Vagina (tissue), 2 donors: ENCODE measurements at regions not wholly inside any gene's neighbourhood (a gene's known extent, or its start where the extent isn't known, plus 50 kb on each side); places are given as distances from the start of the nearest gene placed in this dataset.

ENCODE experiments used
- DNase-seq, 2 donors: peaks; one replicate each; pipeline ENCODE4 v3.0.0-alpha.2; 2017; ENCODE audit errors: extremely low spot score in 2 of 2
- H3K27ac ChIP-seq: fragments of 200-600 bp; sonication (generic); one replicate; pipeline ENCODE4 v1.5.1; 2019
- H3K27me3 ChIP-seq: fragments of 200-600 bp; sonication (generic); one replicate; pipeline ENCODE4 v1.5.1; 2019
- H3K36me3 ChIP-seq, 2 donors: fragments of 200-600 bp; sonication (generic); one replicate each; pipeline ENCODE4 v1.5.1; 2017 to 2019
- H3K4me1 ChIP-seq: fragments of 200-600 bp; sonication (generic); one replicate; pipeline ENCODE4 v1.5.1; 2019
- H3K4me3 ChIP-seq, 2 donors: fragments of 200-600 bp; sonication (generic); 1 replicate in 1 of 2; 2 replicates in 1 of 2; pipeline ENCODE4 v1.5.1; 2016 to 2019
- H3K9me3 ChIP-seq: fragments of 200-600 bp; sonication (generic); one replicate; pipeline ENCODE4 v1.5.1; 2019
- POLR2A ChIP-seq, 2 donors: fragments of 450-650 bp; IDR thresholded peaks; one replicate each; pipeline ENCODE4 v1.6.1; 2017; ENCODE audit warnings: antibody characterized with exemption in 2 of 2, mild to moderate bottlenecking in 2 of 2, moderate library complexity in 2 of 2
- POLR2AphosphoS5 ChIP-seq, 2 donors: sonication (generic); formaldehyde crosslinking; IDR thresholded peaks; one replicate each; pipeline ENCODE4 v1.9.0; 2017; ENCODE audit warnings: antibody characterized with exemption in 2 of 2, mild to moderate bottlenecking in 2 of 2, low read depth in 1 of 2; ENCODE audit not compliant: insufficient read depth in 1 of 2
- intact Hi-C: fragments of 100-400 bp; cut with DNase I; formaldehyde crosslinking; loops from one replicate; pipeline ENCODE4 v1.15.1; 2023
- TF ChIP-seq, protein P1 (sequence below), 3 experiments: fragments of 450-650 bp in 2 of 3; fragments of 200-600 bp in 1 of 3; sonication (generic) in 1 of 3; IDR thresholded peaks; one replicate each; pipeline ENCODE4 v1.5.1; 2017 to 2019; ENCODE audit warnings: antibody characterized with exemption in 3 of 3, mild to moderate bottlenecking in 2 of 3, moderate library complexity in 2 of 3

- Histone ChIP-seq H3K27me3 (no peaks in the 10 kb centered on the region), H3K27ac (peak overlapping the region; percentile 71), H3K9me3 (no peaks in the 10 kb centered on the region), H3K36me3 (no peaks in the 10 kb centered on the region), H3K4me3 (no peak overlapping the region), H3K4me1 (peaks cover 11% of the 10 kb centered on the region)
- intact Hi-C loops: loop anchor here (5.0 kb wide), 1 partner anchor 738 kb away; no protein-coding TSS in a partner anchor
- DNase-seq: no peak
- no peak for TF ChIP-seq POLR2AphosphoS5 (IDR thresholded peaks at IDR 0.05; ENCODE audit: insufficient read depth in 1 of 2, low read depth in 1 of 2)
- TF ChIP-seq, protein P1, sequence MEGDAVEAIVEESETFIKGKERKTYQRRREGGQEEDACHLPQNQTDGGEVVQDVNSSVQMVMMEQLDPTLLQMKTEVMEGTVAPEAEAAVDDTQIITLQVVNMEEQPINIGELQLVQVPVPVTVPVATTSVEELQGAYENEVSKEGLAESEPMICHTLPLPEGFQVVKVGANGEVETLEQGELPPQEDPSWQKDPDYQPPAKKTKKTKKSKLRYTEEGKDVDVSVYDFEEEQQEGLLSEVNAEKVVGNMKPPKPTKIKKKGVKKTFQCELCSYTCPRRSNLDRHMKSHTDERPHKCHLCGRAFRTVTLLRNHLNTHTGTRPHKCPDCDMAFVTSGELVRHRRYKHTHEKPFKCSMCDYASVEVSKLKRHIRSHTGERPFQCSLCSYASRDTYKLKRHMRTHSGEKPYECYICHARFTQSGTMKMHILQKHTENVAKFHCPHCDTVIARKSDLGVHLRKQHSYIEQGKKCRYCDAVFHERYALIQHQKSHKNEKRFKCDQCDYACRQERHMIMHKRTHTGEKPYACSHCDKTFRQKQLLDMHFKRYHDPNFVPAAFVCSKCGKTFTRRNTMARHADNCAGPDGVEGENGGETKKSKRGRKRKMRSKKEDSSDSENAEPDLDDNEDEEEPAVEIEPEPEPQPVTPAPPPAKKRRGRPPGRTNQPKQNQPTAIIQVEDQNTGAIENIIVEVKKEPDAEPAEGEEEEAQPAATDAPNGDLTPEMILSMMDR (IDR thresholded peaks at IDR 0.05): no peak
- TF ChIP-seq POLR2A (IDR thresholded peaks at IDR 0.05): no peak
Observed at GRCh38 chr10:31659665-31660064, 269.0 kb downstream of the ARHGAP12 start.

- no peak for DNase-seq
- peaks cover 11% of the 10 kb centered on the region for H3K4me1 ChIP-seq
- no peak overlapping the region for H3K4me3 ChIP-seq
- H3K9me3 ChIP-seq: no peaks in the 10 kb centered on the region
- TF ChIP-seq, protein P1 (IDR thresholded peaks at IDR 0.05): no peak
- TF ChIP-seq POLR2AphosphoS5 (IDR thresholded peaks at IDR 0.05; ENCODE audit: insufficient read depth in 1 of 2, low read depth in 1 of 2): peak in 1 of 2 donors; percentile 13
- no peaks in the 10 kb centered on the region for H3K27me3 ChIP-seq
- no peaks in the 10 kb centered on the region for H3K36me3 ChIP-seq
- intact Hi-C loops: no loop called here
- H3K27ac ChIP-seq: peak overlapping the region; percentile 70
Observed at GRCh38 chr10:31657434-31657872, 271.2 kb downstream of the ARHGAP12 start.

GRCh38 chr10:31656851-31657433, 271.7 kb downstream of the ARHGAP12 start:
- TF ChIP-seq, protein P1 (IDR thresholded peaks at IDR 0.05): no peak
- TF ChIP-seq POLR2A (IDR thresholded peaks at IDR 0.05): no peak
- no peak for TF ChIP-seq POLR2AphosphoS5 (IDR thresholded peaks at IDR 0.05; ENCODE audit: insufficient read depth in 1 of 2, low read depth in 1 of 2)
- H3K4me3 ChIP-seq: no peak overlapping the region
- no peaks in the 10 kb centered on the region for H3K36me3 ChIP-seq
- no peaks in the 10 kb centered on the region for H3K27me3 ChIP-seq
- DNase-seq: no peak
- peaks cover 11% of the 10 kb centered on the region for H3K4me1 ChIP-seq
- no peaks in the 10 kb centered on the region for H3K9me3 ChIP-seq
- intact Hi-C loops: no loop called here
- peak overlapping the region; percentile 70 for H3K27ac ChIP-seq

DNA sequence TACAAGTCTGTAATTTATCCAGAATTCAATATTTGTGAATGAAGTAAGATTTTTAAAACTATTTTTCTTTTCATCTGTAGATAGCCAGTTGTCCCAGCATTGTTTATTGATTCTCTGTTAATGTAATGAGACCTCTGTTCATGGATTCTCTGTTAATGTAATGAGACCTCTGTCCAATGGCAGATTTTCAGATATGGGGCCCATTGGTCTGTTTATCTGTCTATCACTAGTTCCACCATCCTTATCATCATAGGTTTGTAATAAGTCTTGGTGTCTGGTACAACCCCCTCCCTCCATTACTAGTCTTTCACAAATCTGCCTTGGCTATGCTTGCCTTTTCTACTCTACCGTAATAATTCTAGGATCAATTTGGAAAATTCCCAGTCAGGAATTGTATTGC, 276.6 kb downstream of the ARHGAP12 start:
- no peak for DNase-seq
- Histone ChIP-seq H3K27me3 (no peaks in the 10 kb centered on the region), H3K4me1 (peaks cover 19% of the 10 kb centered on the region), H3K36me3 (no peaks in the 10 kb centered on the region), H3K9me3 (no peaks in the 10 kb centered on the region), H3K27ac (no peak overlapping the region), H3K4me3 (no peak overlapping the region)
- TF ChIP-seq POLR2A (IDR thresholded peaks at IDR 0.05): no peak
- TF ChIP-seq, protein P1 (IDR thresholded peaks at IDR 0.05): no peak
- TF ChIP-seq POLR2AphosphoS5 (IDR thresholded peaks at IDR 0.05; ENCODE audit: insufficient read depth in 1 of 2, low read depth in 1 of 2): no peak
- intact Hi-C loops: no loop called here

DNA sequence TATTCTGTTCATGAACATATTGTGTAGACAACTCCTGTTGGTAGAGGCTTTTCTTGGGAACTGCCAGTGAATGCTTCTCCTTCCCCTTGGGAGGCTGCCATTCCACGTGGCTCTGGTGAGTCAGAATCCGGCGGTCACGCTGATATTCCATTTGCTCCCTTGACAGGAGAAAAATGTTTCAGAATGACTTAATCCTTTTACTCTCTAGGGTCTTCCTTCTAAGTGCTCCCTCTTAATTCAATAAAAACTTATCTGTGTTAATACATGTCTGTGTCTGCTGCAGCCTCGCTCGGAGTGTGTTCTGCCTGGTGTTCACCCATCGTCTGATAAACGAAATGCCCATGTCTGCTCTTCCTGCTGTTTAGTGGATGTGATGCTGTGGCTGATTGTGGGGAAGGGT, 278.6 kb downstream of the ARHGAP12 start:
- no peak for DNase-seq
- Histone ChIP-seq H3K27ac (peak overlapping the region; percentile 92), H3K27me3 (no peaks in the 10 kb centered on the region), H3K4me1 (peaks cover 27% of the 10 kb centered on the region), H3K4me3 (peak overlapping the region in 1 of 2 donors; percentile 24), H3K36me3 (no peaks in the 10 kb centered on the region), H3K9me3 (no peaks in the 10 kb centered on the region)
- intact Hi-C loops: no loop called here
- peak in 1 of 2 donors; percentile 95 for TF ChIP-seq POLR2AphosphoS5 (IDR thresholded peaks at IDR 0.05; ENCODE audit: insufficient read depth in 1 of 2, low read depth in 1 of 2)
- TF ChIP-seq, protein P1 (IDR thresholded peaks at IDR 0.05): no peak
- no peak for TF ChIP-seq POLR2A (IDR thresholded peaks at IDR 0.05)
